Renal pelvis (tissue), 1 donor: ENCODE measurements at regions not wholly inside any gene's neighbourhood (a gene's known extent, or its start where the extent isn't known, plus 50 kb on each side); places are given as distances from the start of the nearest gene placed in this dataset.
"Not testable (repeated sequence)": the region's sequence is repeated elsewhere in the genome, so short reads cannot be mapped to it uniquely, and the experiment has no call there.

Experiments used
- DNase-seq: peaks from one replicate; pipeline ENCODE4 v3.0.0-alpha.2; 2013

DNA sequence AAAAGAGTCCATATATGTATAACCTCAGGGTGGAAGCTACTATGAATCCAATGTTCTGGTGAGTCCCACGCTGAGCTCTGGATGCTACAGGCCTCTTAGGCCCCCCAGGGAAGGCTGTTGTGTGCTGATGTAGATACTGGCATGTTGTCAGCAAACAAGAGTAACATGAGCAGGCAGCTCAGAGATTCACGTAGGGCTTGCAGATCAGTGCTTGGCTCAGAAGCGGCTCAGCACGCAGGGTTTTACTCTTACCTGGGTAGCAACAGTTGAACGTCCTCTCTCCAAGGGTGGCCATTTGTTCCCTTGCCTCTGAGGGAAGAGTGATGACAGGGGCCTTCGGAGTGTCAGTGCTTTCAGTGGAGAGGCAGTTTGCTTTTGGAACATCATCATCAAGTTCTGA is 93.4 kb downstream of the ZFP64 start:
- no peak for DNase-seq

GRCh38 chr20:52096117-52096516 is 95.5 kb downstream of the ZFP64 start:
- no peak for DNase-seq

DNA sequence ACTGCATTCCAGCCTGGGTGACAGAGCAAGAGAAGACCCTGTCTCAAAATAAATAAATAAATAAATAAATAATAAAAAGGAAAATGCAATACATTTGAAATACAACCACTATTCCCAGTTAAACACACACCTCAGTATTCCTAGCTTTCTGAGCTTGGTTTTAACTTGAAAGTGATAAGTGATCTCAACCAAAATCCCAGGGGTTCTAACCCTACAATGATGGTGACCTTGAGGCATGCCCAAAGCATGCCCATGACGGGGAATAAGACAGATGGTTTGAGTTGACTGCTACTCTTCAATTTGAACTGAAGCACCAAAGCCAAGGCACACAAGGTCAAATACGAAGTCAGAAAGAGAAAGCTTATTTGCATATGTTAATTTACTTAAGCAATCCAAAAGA is 96.9 kb downstream of the ZFP64 start:
- DNase-seq = no peak

GRCh38 chr20:52093575-52093974 is 98.0 kb downstream of the ZFP64 start:
- no peak for DNase-seq

- DNase-seq = no peak
Observed at GRCh38 chr20:52090035-52090434, 101.5 kb downstream of the ZFP64 start.

DNA sequence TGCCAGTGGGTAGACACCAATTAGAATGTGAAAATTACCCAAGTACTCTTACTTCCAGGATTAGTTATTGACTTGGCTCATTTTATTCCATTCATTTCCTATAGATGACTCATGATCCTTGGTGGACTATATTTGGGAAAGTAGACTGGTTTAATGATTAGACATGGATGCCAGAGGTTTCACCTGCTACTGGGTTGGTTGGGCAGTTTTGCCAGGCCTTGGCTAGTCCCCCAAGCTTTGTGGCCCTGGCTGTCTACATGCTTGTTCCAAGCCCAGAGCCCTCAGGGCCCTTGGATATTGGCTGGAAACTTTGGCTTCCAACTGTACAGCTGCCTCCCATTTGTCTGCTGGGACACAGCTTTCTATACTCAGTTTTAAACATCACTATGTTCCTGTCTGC is 104.1 kb downstream of the ZFP64 start:
- no peak for DNase-seq

DNA sequence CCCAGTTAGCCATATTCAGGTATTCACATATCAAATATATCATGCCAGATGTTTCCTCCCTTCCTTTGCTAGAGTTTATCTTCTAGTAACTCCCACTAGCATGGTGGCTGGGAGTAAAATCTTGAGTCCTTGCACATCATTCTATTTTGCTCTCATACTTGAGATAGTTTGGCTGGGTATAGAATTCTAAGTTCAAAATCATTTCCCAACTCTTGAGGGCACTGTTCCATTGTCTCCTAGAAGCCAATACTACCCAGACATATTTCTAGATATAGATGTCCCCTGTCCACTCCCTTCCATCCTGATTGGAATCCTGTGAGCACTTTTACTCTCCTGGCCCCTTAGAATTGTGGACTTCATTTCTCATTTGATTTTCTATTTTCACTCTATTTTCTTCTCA is 104.7 kb downstream of the ZFP64 start:
- DNase-seq = no peak

DNA sequence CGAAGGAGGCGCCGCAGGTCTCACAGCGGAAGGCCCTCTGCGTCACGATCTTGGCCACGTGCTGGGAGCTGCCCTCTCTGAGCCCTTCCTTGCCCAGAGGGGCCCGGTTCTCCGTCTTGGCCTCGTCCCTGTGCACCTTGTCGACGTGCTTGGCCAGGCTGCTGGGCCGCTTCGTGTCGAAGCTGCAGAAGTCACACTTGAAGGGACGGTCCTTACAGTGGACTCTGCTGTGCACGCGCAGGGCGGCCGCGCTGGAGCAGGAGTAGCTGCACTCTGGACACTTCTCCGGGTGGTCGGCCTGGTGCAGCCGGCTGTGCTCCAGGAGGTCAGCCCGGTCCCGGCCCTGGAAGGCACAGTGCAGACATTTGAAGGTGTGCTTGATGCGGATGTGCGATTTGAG is 106.9 kb downstream of the ZFP64 start:
- DNase-seq = no peak

DNA sequence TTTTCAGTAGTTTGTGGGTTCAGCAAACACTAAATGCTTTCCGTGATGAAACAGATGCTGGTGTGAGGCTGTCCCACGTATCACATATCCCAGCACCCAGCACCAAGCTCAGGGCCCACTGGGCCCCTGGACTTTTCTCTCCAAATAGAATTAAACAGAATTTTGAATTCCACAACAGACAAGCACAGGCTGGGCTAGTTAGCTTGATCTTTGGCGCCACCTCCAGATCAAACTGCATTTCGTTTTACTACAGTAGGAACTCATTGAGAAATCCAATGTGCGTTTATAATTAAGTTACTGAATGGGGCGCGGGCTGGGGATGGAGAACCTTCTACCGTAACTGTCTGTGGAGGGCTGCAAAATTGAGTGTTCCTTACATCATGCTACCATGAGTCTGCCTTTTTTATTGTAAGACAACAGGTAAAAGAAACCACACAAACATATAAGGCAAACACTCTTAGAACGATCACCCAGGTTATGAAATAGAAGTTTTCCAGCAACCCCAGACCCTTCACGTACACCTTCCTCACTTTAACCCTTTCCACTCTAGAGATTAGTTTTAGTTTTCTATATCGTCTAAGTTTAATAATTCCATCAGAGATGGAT is 107.8 kb downstream of the ZFP64 start:
- peak; percentile 71 for DNase-seq

DNA sequence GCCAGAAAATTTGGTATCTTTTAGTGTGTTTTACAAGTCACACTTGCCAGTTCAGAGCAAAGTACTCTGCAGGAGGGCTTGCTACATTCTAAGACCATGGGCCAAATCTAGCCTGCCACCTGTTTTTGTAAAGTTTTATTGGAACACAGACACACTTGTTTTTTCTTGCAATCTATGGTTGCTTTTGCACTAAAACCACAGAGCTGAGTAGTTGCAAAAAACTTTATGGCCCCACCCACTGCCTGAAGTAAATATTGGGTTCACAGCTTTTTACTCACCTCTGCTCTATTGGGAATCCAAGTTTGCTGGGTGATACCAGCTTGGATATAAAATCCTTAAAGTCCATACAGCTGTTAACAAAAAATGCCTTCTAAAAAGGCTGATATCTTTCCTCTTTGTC is 109.0 kb downstream of the ZFP64 start:
- no peak for DNase-seq

- DNase-seq = no peak
Observed at GRCh38 chr20:52081791-52082190, 109.8 kb downstream of the ZFP64 start.

GRCh38 chr20:52081066-52081465 is 110.5 kb downstream of the ZFP64 start:
- no peak for DNase-seq

- DNase-seq = no peak
Observed at GRCh38 chr20:52078289-52078688, 113.3 kb downstream of the ZFP64 start.

- DNase-seq = no peak
Observed at GRCh38 chr20:52076164-52076563, 115.4 kb downstream of the ZFP64 start.

GRCh38 chr20:52075400-52075799 is 116.2 kb downstream of the ZFP64 start:
- DNase-seq = no peak

- DNase-seq = no peak
Observed at GRCh38 chr20:52071136-52071535, 120.4 kb downstream of the ZFP64 start.

GRCh38 chr20:52064931-52065330 is 126.6 kb downstream of the ZFP64 start:
- DNase-seq = no peak

GRCh38 chr20:52062452-52063209 is 128.9 kb downstream of the ZFP64 start:
- DNase-seq = no peak

- DNase-seq = peak; percentile 60
Observed at GRCh38 chr20:52060794-52061714, 130.5 kb downstream of the ZFP64 start.

DNA sequence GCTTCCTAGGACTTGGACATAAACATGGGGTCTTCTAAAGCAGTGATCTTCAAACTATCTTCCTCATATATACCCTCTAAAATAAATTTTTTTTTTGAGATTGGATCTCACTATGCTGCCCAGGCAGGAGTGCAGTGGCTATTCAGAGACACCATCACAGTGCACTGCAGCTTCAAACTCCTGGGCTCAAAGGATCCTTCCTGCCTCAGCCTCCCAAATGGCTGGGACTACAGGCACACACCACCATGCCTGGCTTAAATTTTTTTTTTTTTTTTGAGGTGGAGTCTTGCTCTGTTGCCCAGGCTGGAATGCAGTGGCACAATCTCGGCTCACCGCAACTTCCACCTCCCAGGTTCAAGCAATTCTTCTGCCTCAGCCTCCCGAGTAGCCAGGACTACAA is 134.4 kb downstream of the ZFP64 start:
- not testable (repeated sequence) for DNase-seq

GRCh38 chr20:52056203-52057062 is 135.1 kb downstream of the ZFP64 start:
- DNase-seq = no peak

- DNase-seq = no peak
Observed at GRCh38 chr20:52054123-52054522, 137.5 kb downstream of the ZFP64 start.
